Effector memory CD4-positive, alpha-beta T cell (primary cell): ENCODE measurements at regions not wholly inside any gene's neighbourhood (a gene's known extent, or its start where the extent isn't known, plus 50 kb on each side); places are given as distances from the start of the nearest gene placed in this dataset.
"Not testable (repeated sequence)": the region's sequence is repeated elsewhere in the genome, so short reads cannot be mapped to it uniquely, and the experiment has no call there.

ENCODE experiments used
- DNase-seq, 3 donors: peaks; one replicate each; pipeline ENCODE4 v3.0.0-alpha.2; 2020
- H3K27ac ChIP-seq: 2 replicates; pipeline ENCODE4 v1.7.0; 2013; ENCODE audit warnings: mild to moderate bottlenecking, low read length, moderate library complexity; ENCODE audit not compliant: insufficient read depth, poor library complexity, severe bottlenecking
- H3K27me3 ChIP-seq: replicated peaks from 2 replicates; pipeline ENCODE4 v1.7.0; 2013; ENCODE audit warnings: mild to moderate bottlenecking, low read length; ENCODE audit not compliant: insufficient read depth, control insufficient read depth, poor library complexity, severe bottlenecking
- H3K36me3 ChIP-seq: 2 replicates; pipeline ENCODE4 v1.7.0; 2013; ENCODE audit warnings: mild to moderate bottlenecking, low read length, moderate library complexity; ENCODE audit not compliant: control insufficient read depth, insufficient read depth
- H3K4me1 ChIP-seq: 2 replicates; pipeline ENCODE4 v1.7.0; 2013; ENCODE audit warnings: low read length, mild to moderate bottlenecking; ENCODE audit not compliant: control insufficient read depth, insufficient read depth, poor library complexity, severe bottlenecking
- H3K4me3 ChIP-seq: 2 replicates; pipeline ENCODE4 v1.7.0; 2013; ENCODE audit warnings: low read length, low read depth, mild to moderate bottlenecking; ENCODE audit not compliant: insufficient read depth, poor library complexity, severe bottlenecking
- H3K9me3 ChIP-seq: 2 replicates; pipeline ENCODE4 v1.7.0; 2013; ENCODE audit warnings: mild to moderate bottlenecking, low read length, moderate library complexity; ENCODE audit not compliant: control insufficient read depth

DNA sequence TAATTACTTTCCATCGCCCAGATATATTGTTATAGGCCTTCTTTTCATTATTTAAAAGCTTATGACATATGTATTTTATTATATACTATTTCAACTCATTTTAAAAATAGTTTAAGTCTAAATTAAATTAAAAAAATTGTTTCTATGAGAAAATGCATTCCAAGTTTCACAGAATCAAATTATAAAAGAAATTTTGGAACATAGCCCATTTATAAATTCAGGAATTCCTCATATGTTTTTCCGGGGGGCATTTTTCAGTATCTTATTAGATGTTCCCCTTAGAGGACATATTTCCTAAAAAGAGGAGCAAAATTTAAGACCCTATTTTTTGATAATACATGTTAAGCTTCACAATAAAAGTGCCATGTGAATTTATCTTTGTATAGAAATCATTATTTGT lies 119.9 kb upstream of the ATP2B1 start:
- no peak for DNase-seq
- H3K36me3 ChIP-seq, result no peaks in the 10 kb centered on the region
- H3K27ac ChIP-seq, result no peak overlapping the region

GRCh38 chr12:89827592-89827991 lies 119.0 kb upstream of the ATP2B1 start:
- Histone ChIP-seq H3K9me3 (no peaks in the 10 kb centered on the region), H3K27me3 (no peaks in the 10 kb centered on the region), H3K27ac (no peak overlapping the region), H3K4me1 (no peaks in the 10 kb centered on the region), H3K36me3 (no peaks in the 10 kb centered on the region), H3K4me3 (no peak overlapping the region)
- no peak for DNase-seq

More for the DNA sequence above, 119.9 kb upstream of the ATP2B1 start:
- Histone ChIP-seq H3K9me3 (no peaks in the 10 kb centered on the region), H3K4me1 (no peaks in the 10 kb centered on the region), H3K27me3 (no peaks in the 10 kb centered on the region), H3K4me3 (no peak overlapping the region)

GRCh38 chr12:89826468-89826867 lies 117.8 kb upstream of the ATP2B1 start:
- no peaks in the 10 kb centered on the region for H3K9me3 ChIP-seq
- no peaks in the 10 kb centered on the region for H3K27me3 ChIP-seq
- no peaks in the 10 kb centered on the region for H3K36me3 ChIP-seq
- H3K4me3 ChIP-seq, result no peak overlapping the region
- H3K27ac ChIP-seq, result no peak overlapping the region
- no peaks in the 10 kb centered on the region for H3K4me1 ChIP-seq
- DNase-seq, result no peak

GRCh38 chr12:89825591-89826449 lies 117.2 kb upstream of the ATP2B1 start:
- H3K36me3 ChIP-seq, result no peaks in the 10 kb centered on the region
- H3K27me3 ChIP-seq, result no peaks in the 10 kb centered on the region
- no peak overlapping the region for H3K4me3 ChIP-seq
- no peaks in the 10 kb centered on the region for H3K9me3 ChIP-seq
- H3K27ac ChIP-seq, result no peak overlapping the region
- DNase-seq, result no peak
- no peaks in the 10 kb centered on the region for H3K4me1 ChIP-seq

GRCh38 chr12:89824822-89825221 lies 116.2 kb upstream of the ATP2B1 start:
- Histone ChIP-seq H3K27me3 (no peaks in the 10 kb centered on the region), H3K9me3 (no peaks in the 10 kb centered on the region), H3K4me3 (no peak overlapping the region), H3K27ac (no peak overlapping the region), H3K36me3 (no peaks in the 10 kb centered on the region), H3K4me1 (no peaks in the 10 kb centered on the region)
- DNase-seq, result no peak

DNA sequence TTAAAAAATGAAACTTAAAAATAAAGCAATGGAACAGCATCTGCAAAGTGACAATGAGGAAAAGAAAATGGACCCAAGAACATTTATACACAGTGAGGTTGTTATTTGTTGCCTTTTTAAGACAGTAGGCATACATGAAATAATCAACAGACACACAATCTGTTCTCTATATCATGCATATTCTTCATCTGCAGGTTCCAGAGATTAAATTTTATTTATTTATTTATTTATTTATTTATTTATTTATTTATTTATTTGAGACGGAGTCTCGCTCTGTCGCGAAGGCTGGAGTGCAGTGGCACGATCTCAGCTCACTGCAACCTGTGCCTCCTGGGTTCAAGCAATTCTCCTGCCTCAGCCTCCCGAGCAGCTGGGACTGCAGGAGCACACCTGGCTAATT lies 114.4 kb upstream of the ATP2B1 start:
- not testable (repeated sequence) for H3K4me3 ChIP-seq, H3K9me3 ChIP-seq, H3K27ac ChIP-seq, H3K4me1 ChIP-seq, DNase-seq, H3K27me3 ChIP-seq, H3K36me3 ChIP-seq

- Histone ChIP-seq H3K9me3 (no peaks in the 10 kb centered on the region), H3K27ac (no peak overlapping the region), H3K27me3 (no peaks in the 10 kb centered on the region), H3K4me3 (no peak overlapping the region), H3K4me1 (no peaks in the 10 kb centered on the region), H3K36me3 (no peaks in the 10 kb centered on the region)
- no peak for DNase-seq
Measured at GRCh38 chr12:89821896-89822295, 113.3 kb upstream of the ATP2B1 start.

GRCh38 chr12:89817501-89818226 lies 109.0 kb upstream of the ATP2B1 start:
- DNase-seq, result no peak
- Histone ChIP-seq H3K9me3 (no peaks in the 10 kb centered on the region), H3K4me3 (no peak overlapping the region), H3K36me3 (no peaks in the 10 kb centered on the region), H3K27ac (no peak overlapping the region), H3K4me1 (no peaks in the 10 kb centered on the region), H3K27me3 (no peaks in the 10 kb centered on the region)

DNA sequence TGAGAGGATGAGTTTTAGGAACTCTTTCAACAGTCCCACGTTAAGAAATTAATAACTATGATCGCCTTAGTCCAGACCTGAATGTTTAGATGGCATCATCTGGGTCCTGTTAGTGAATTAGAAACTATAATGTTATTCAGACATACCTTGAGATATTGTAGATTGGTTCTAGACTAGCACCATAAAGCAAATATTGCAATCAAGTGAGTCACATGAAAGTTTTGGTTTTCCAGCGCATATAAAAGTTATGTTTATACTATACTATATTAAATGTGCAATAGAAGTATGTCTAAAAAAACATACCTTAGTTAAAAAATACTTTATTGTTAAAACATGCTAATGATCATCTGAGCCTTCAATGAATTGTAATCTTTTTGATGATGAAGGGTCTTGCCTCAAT lies 106.6 kb upstream of the ATP2B1 start:
- Histone ChIP-seq H3K27ac (no peak overlapping the region), H3K4me3 (no peak overlapping the region), H3K4me1 (no peaks in the 10 kb centered on the region), H3K9me3 (no peaks in the 10 kb centered on the region), H3K27me3 (no peaks in the 10 kb centered on the region), H3K36me3 (no peaks in the 10 kb centered on the region)
- DNase-seq, result no peak

GRCh38 chr12:89803412-89803811 lies 94.8 kb upstream of the ATP2B1 start:
- H3K27me3 ChIP-seq, result no peaks in the 10 kb centered on the region
- no peak overlapping the region for H3K4me3 ChIP-seq
- no peaks in the 10 kb centered on the region for H3K36me3 ChIP-seq
- DNase-seq, result no peak
- no peaks in the 10 kb centered on the region for H3K9me3 ChIP-seq
- H3K27ac ChIP-seq, result no peak overlapping the region
- no peaks in the 10 kb centered on the region for H3K4me1 ChIP-seq
